GM23338 (cell line): ENCODE measurements at regions not wholly inside any gene's neighbourhood (a gene's known extent, or its start where the extent isn't known, plus 50 kb on each side); places are given as distances from the start of the nearest gene placed in this dataset.

Experiments
- ATAC-seq: fragments of 200-7000 bp; cut with Tn5 transposase; 3 replicates; pipeline ENCODE4 v1.9.1; 2020
- DNase-seq: peaks from one replicate; pipeline ENCODE4 v3.0.0-alpha.2; 2015; ENCODE audit warnings: low spot score
- H2AFZ ChIP-seq: fragments of 200-600 bp; sonication (generic); 2 replicates; pipeline ENCODE4 v1.8.0; 2016; ENCODE audit warnings: antibody characterized with exemption, mild to moderate bottlenecking, moderate library complexity
- H3F3A ChIP-seq: fragments of 200-600 bp; sonication (generic); replicated peaks from 2 replicates; pipeline ENCODE4 v1.8.0; 2017; ENCODE audit warnings: antibody characterized with exemption, mixed run types, low read depth
- H3K27ac ChIP-seq: fragments of 200-600 bp; sonication (generic); 2 replicates; pipeline ENCODE4 v1.6.1; 2016; ENCODE audit warnings: low read depth
- H3K27me3 ChIP-seq: fragments of 200-600 bp; sonication (generic); 2 replicates; pipeline ENCODE4 v1.8.0; 2016; ENCODE audit warnings: mild to moderate bottlenecking, mixed run types, moderate library complexity; ENCODE audit not compliant: insufficient read depth
- H3K36me3 ChIP-seq: fragments of 200-600 bp; sonication (generic); 2 replicates; pipeline ENCODE4 v1.8.0; 2016; ENCODE audit warnings: mild to moderate bottlenecking; ENCODE audit not compliant: insufficient read depth
- H3K4me1 ChIP-seq: fragments of 200-600 bp; sonication (generic); 2 replicates; pipeline ENCODE4 v1.8.0; 2016; ENCODE audit warnings: mild to moderate bottlenecking, moderate library complexity; ENCODE audit not compliant: insufficient read depth
- H3K4me2 ChIP-seq: fragments of 200-600 bp; sonication (generic); 2 replicates; pipeline ENCODE4 v1.7.1; 2017; ENCODE audit warnings: mixed run types
- H3K4me3 ChIP-seq: fragments of 200-600 bp; sonication (generic); 2 replicates; pipeline ENCODE4 v1.6.1; 2016; ENCODE audit warnings: mixed run types
- H3K79me2 ChIP-seq: fragments of 200-600 bp; sonication (generic); replicated peaks from 2 replicates; pipeline ENCODE4 v1.8.0; 2017; ENCODE audit warnings: mild to moderate bottlenecking; ENCODE audit not compliant: insufficient read depth
- H3K9me2 ChIP-seq: fragments of 200-600 bp; sonication (generic); 2 replicates; pipeline ENCODE4 v1.8.0; 2017; ENCODE audit not compliant: insufficient read depth
- H4K20me1 ChIP-seq: fragments of 200-600 bp; sonication (generic); replicated peaks from 2 replicates; pipeline ENCODE4 v1.8.0; 2017; ENCODE audit warnings: mild to moderate bottlenecking; ENCODE audit not compliant: insufficient read depth
- H3K27ac Mint-ChIP-seq: 2 replicates; pipeline ENCODE4 v1.8.0; 2020; ENCODE audit warnings: inconsistent platforms, mild to moderate bottlenecking, moderate library complexity, mixed read lengths
- H3K27me3 Mint-ChIP-seq: 3 replicates; pipeline ENCODE4 v1.8.0; 2022; ENCODE audit warnings: low read depth, mild to moderate bottlenecking, moderate library complexity, mixed read lengths, inconsistent platforms; ENCODE audit not compliant: insufficient read depth, poor library complexity
- H3K36me3 Mint-ChIP-seq: 3 replicates; pipeline ENCODE4 v1.8.0; 2021; ENCODE audit warnings: low read depth, mild to moderate bottlenecking, inconsistent platforms, moderate library complexity, mixed read lengths
- H3K4me1 Mint-ChIP-seq: 3 replicates; pipeline ENCODE4 v1.8.0; 2020; ENCODE audit warnings: mild to moderate bottlenecking, inconsistent platforms, mixed read lengths
- H3K4me3 Mint-ChIP-seq: 3 replicates; pipeline ENCODE4 v1.8.0; 2021; ENCODE audit warnings: moderate library complexity, mild to moderate bottlenecking, inconsistent platforms, mixed read lengths
- H3K9me3 Mint-ChIP-seq: 3 replicates; pipeline ENCODE4 v1.8.0; 2020; ENCODE audit warnings: moderate library complexity, mild to moderate bottlenecking, inconsistent platforms, mixed read lengths
- EZH2 ChIP-seq: fragments of 200-600 bp; sonication (generic); IDR thresholded peaks from one replicate; pipeline ENCODE4 v1.8.0; 2017; ENCODE audit warnings: antibody characterized with exemption, mild to moderate bottlenecking, low read depth; ENCODE audit not compliant: unreplicated experiment
- EZH2phosphoT487 ChIP-seq: fragments of 200-600 bp; sonication (generic); IDR thresholded peaks from one replicate; pipeline ENCODE4 v1.8.1; 2018; ENCODE audit warnings: antibody characterized with exemption; ENCODE audit not compliant: unreplicated experiment
- NANOG ChIP-seq: IDR thresholded peaks from 2 replicates; pipeline ENCODE4 v1.6.1; 2016; ENCODE audit warnings: antibody characterized with exemption, borderline replicate concordance
- POLR2AphosphoS5 ChIP-seq: IDR thresholded peaks from 2 replicates; pipeline ENCODE4 v1.6.1; 2016; ENCODE audit warnings: antibody characterized with exemption, low read depth
- STAT1 ChIP-seq: IDR thresholded peaks from one replicate; pipeline ENCODE4 v1.6.1; 2016; ENCODE audit warnings: antibody characterized with exemption; ENCODE audit not compliant: unreplicated experiment
- ZNF114 ChIP-seq: fragments of 250-450 bp; sonication (Bioruptor Pico); IDR thresholded peaks from 2 replicates; pipeline ENCODE4 v1.5.0; 2020; ENCODE audit warnings: mild to moderate bottlenecking, moderate library complexity
- TF ChIP-seq, protein P1 (sequence below): IDR thresholded peaks from one replicate; pipeline ENCODE4 v1.6.1; 2018; ENCODE audit warnings: antibody characterized with exemption; ENCODE audit not compliant: unreplicated experiment
- TF ChIP-seq, protein P2 (sequence below), 2 experiments: fragments of 200-600 bp in 1 of 2; sonication (generic) in 1 of 2; conservative IDR thresholded peaks; 2 replicates each; pipeline versions ENCODE4 v1.5.1 to v1.6.1; 2016 to 2017; ENCODE audit warnings: antibody characterized with exemption in 2 of 2, low read depth in 2 of 2, mild to moderate bottlenecking in 2 of 2, moderate library complexity in 1 of 2

DNA sequence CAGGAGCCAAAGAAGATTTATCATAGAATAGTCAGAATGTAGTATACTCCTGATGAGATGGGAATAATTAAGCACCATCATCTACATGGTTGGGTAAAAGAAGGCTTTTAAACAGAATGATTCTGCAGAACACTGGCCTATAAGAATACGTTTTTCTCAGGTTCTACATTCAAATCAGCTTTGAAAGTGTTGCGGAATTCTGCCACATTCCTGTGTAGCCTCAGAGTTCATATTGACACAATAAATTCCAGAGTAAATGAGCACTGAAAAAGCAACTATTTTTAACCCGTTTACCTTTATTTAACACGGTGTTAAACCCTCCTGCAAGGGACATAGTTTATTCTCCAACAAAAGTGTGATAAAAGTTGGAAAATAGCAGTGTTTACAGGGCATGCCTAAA, 950.2 kb upstream of the SLIT2 start:
- no peaks in the 10 kb centered on the region for H3K9me2 ChIP-seq
- Mint-ChIP-seq H3K9me3 (peaks cover 3% of the 10 kb centered on the region; the same call in 1 of the 3 replicates), H3K27ac (no peak overlapping the region), H3K27me3 (no peaks in the 10 kb centered on the region), H3K36me3 (no peaks in the 10 kb centered on the region), H3K4me3 (no peak overlapping the region), H3K4me1 (no peaks in the 10 kb centered on the region)
- peak; percentile 23 for DNase-seq
- no peak overlapping the region for H3K4me3 ChIP-seq
- ATAC-seq = no peak
- H3K36me3 ChIP-seq = no peaks in the 10 kb centered on the region
- H3K27me3 ChIP-seq = no peaks in the 10 kb centered on the region
- no peaks in the 10 kb centered on the region for H3K79me2 ChIP-seq
- no peaks in the 10 kb centered on the region for H3K4me1 ChIP-seq
- TF ChIP-seq STAT1 = no peak
- no peak overlapping the region for H3K27ac ChIP-seq
- no peak overlapping the region for H3K4me2 ChIP-seq
- H3F3A ChIP-seq = no peaks in the 10 kb centered on the region
- no peak overlapping the region for H2AFZ ChIP-seq
- H4K20me1 ChIP-seq = no peaks in the 10 kb centered on the region

DNA sequence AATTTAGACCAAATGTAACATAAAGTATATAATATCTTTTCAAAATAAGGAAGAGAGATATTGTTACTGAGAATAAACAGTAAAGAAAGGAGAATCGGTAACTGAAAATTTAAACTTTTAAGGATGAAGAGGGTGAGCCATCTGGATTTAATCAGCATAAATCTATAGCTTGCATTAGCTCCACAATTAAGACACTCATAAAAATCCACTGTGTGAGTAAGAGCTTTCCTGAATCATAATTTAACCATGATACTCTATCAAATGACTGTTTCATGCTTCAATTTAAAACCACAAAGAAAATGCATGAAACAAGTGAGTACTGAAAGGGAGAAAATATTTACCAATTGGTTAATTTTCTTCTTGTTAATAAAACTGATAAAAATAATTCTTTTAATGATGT, 951.5 kb upstream of the SLIT2 start:
- Mint-ChIP-seq H3K4me1 (no peaks in the 10 kb centered on the region), H3K36me3 (no peaks in the 10 kb centered on the region), H3K9me3 (no peaks in the 10 kb centered on the region), H3K27me3 (no peaks in the 10 kb centered on the region), H3K4me3 (no peak overlapping the region), H3K27ac (no peak overlapping the region)
- Histone ChIP-seq H3K4me1 (no peaks in the 10 kb centered on the region), H3K4me3 (no peak overlapping the region), H4K20me1 (no peaks in the 10 kb centered on the region), H3K9me2 (no peaks in the 10 kb centered on the region), H3K27ac (no peak overlapping the region), H3K36me3 (no peaks in the 10 kb centered on the region), H3F3A (no peaks in the 10 kb centered on the region), H2AFZ (no peak overlapping the region), H3K79me2 (no peaks in the 10 kb centered on the region), H3K27me3 (no peaks in the 10 kb centered on the region), H3K4me2 (no peak overlapping the region)
- DNase-seq (no peak), ATAC-seq (no peak)
- no peak for TF ChIP-seq EZH2phosphoT487
- TF ChIP-seq, protein P1, sequence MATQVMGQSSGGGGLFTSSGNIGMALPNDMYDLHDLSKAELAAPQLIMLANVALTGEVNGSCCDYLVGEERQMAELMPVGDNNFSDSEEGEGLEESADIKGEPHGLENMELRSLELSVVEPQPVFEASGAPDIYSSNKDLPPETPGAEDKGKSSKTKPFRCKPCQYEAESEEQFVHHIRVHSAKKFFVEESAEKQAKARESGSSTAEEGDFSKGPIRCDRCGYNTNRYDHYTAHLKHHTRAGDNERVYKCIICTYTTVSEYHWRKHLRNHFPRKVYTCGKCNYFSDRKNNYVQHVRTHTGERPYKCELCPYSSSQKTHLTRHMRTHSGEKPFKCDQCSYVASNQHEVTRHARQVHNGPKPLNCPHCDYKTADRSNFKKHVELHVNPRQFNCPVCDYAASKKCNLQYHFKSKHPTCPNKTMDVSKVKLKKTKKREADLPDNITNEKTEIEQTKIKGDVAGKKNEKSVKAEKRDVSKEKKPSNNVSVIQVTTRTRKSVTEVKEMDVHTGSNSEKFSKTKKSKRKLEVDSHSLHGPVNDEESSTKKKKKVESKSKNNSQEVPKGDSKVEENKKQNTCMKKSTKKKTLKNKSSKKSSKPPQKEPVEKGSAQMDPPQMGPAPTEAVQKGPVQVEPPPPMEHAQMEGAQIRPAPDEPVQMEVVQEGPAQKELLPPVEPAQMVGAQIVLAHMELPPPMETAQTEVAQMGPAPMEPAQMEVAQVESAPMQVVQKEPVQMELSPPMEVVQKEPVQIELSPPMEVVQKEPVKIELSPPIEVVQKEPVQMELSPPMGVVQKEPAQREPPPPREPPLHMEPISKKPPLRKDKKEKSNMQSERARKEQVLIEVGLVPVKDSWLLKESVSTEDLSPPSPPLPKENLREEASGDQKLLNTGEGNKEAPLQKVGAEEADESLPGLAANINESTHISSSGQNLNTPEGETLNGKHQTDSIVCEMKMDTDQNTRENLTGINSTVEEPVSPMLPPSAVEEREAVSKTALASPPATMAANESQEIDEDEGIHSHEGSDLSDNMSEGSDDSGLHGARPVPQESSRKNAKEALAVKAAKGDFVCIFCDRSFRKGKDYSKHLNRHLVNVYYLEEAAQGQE = no peak
- TF ChIP-seq EZH2 = no peak
- no peak for TF ChIP-seq STAT1
- TF ChIP-seq NANOG = no peak
- TF ChIP-seq, protein P2, sequence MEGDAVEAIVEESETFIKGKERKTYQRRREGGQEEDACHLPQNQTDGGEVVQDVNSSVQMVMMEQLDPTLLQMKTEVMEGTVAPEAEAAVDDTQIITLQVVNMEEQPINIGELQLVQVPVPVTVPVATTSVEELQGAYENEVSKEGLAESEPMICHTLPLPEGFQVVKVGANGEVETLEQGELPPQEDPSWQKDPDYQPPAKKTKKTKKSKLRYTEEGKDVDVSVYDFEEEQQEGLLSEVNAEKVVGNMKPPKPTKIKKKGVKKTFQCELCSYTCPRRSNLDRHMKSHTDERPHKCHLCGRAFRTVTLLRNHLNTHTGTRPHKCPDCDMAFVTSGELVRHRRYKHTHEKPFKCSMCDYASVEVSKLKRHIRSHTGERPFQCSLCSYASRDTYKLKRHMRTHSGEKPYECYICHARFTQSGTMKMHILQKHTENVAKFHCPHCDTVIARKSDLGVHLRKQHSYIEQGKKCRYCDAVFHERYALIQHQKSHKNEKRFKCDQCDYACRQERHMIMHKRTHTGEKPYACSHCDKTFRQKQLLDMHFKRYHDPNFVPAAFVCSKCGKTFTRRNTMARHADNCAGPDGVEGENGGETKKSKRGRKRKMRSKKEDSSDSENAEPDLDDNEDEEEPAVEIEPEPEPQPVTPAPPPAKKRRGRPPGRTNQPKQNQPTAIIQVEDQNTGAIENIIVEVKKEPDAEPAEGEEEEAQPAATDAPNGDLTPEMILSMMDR (conservative IDR thresholded peaks at IDR 0.05; ENCODE audit: low read depth in 2 of 2) = no peak
- TF ChIP-seq ZNF114 = no peak
- no peak for TF ChIP-seq POLR2AphosphoS5
